ENCODE measurements at regions not wholly inside any gene's neighbourhood (a gene's known extent, or its start where the extent isn't known, plus 50 kb on each side); places are given as distances from the start of the nearest gene placed in this dataset.
A peak's percentile ranks its signal among the peaks of the same experiment; 100 is the strongest.

DNA sequence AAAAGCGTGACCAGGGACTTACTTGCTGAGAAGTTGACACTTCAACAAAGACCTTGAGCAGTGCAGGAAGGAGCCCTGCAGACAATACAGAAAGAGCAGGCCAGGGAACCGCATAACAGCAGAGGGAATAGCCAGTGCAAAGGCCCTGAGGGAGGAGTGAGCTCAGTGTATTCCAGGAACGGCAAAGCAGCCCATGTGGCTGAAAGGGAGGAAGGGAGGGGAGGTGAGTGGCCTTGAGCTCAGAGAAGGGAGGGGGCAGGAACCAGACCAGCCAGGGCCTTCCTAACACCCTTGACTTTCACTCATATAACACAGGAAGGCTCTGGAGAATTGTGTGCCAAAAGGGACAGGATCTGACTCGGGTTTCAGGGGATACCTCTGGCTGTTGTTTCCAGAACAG lies 112.2 kb downstream of the BCOR start:
- Histone ChIP-seq H2AFZ (ENCODE audit: low read depth, low read length) (peak overlapping the region; percentile 51; the same call in 1 of the 2 replicates), H3K27ac (ENCODE audit: extremely low read depth, low read depth, low read length) (no peak overlapping the region), H3K9ac (ENCODE audit: insufficient read depth in 1 of 2, low read depth in 2 of 2, low read length in 2 of 2) (no peak overlapping the region), H3K4me2 (ENCODE audit: insufficient read depth, low read length) (no peak overlapping the region), H3K9me3 (replicated peaks; ENCODE audit: control insufficient read depth, insufficient read depth, low read depth, low read length) (no peaks in the 10 kb centered on the region), H3K4me1 (replicated peaks in 1 of 2; ENCODE audit: control insufficient read depth in 2 of 2, insufficient read depth in 2 of 2, low read length in 2 of 2) (peaks cover 3 to 5% of the 10 kb centered on the region in 2 experiments; a peak in 2 of 5 replicates), H3K27me3 (ENCODE audit: control insufficient read depth in 2 of 2, insufficient read depth in 2 of 2, low read length in 2 of 2) (no peaks in the 10 kb centered on the region; a peak in 1 of 5 replicates), H3K79me2 (ENCODE audit: control insufficient read depth, insufficient read depth, low read length) (no peaks in the 10 kb centered on the region), H4K20me1 (replicated peaks; ENCODE audit: control insufficient read depth, insufficient read depth, low read length) (no peaks in the 10 kb centered on the region), H3K36me3 (ENCODE audit: control insufficient read depth, insufficient read depth, low read length) (no peaks in the 10 kb centered on the region), H3K4me3 (no peak overlapping the region), H3K9me1 (ENCODE audit: control insufficient read depth, insufficient read depth, low read length) (no peaks in the 10 kb centered on the region)
- ChIA-PET CTCF (ENCODE audit: low intra/inter-chr PET ratio) (no interaction called here), POLR2A (no interaction called here)
- DNase-seq (ENCODE audit: extremely low read depth in 1 of 4, low spot score in 3 of 4) (no peak), FAIRE-seq (no peak), ATAC-seq (peak; percentile 56)
- 38% methylated on average over 3 of the region's 4 CpGs for WGBS (ENCODE audit: insufficient coverage, low coverage, missing lambda C conversion rate)
- intact Hi-C loops (cut with micrococcal nuclease), result no loop called here
- no TSS peak for BruUV-seq (replicated peaks)
- in situ Hi-C loops (cut with MboI), result no loop called here
- TF ChIP-seq CBX2 (IDR thresholded peaks at IDR 0.05; ENCODE audit: insufficient read depth, low read length, poor library complexity, severe bottlenecking) (no peak), KAT7 (CRISPR knock-in tag; IDR thresholded peaks at IDR 0.05; ENCODE audit: borderline replicate concordance) (no peak), KLF10 (CRISPR knock-in tag; IDR thresholded peaks at IDR 0.05) (no peak), POLR2AphosphoS2 (IDR thresholded peaks at IDR 0.05; ENCODE audit: low read length) (no peak)
- TF ChIP-seq, protein P1, sequence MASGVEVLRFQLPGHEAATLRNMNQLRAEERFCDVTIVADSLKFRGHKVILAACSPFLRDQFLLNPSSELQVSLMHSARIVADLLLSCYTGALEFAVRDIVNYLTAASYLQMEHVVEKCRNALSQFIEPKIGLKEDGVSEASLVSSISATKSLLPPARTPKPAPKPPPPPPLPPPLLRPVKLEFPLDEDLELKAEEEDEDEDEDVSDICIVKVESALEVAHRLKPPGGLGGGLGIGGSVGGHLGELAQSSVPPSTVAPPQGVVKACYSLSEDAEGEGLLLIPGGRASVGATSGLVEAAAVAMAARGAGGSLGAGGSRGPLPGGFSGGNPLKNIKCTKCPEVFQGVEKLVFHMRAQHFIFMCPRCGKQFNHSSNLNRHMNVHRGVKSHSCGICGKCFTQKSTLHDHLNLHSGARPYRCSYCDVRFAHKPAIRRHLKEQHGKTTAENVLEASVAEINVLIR (CRISPR knock-in tag; IDR thresholded peaks at IDR 0.05), result no peak

- Histone ChIP-seq H3K4me2 (ENCODE audit: insufficient read depth, low read length) (no peak overlapping the region), H3K4me3 (no peak overlapping the region), H3K9ac (ENCODE audit: insufficient read depth in 1 of 2, low read depth in 2 of 2, low read length in 2 of 2) (no peak overlapping the region), H3K27ac (ENCODE audit: extremely low read depth, low read depth, low read length) (no peak overlapping the region), H3K27me3 (ENCODE audit: control insufficient read depth in 2 of 2, insufficient read depth in 2 of 2, low read length in 2 of 2) (no peaks in the 10 kb centered on the region; a peak in 1 of 5 replicates), H3K36me3 (ENCODE audit: control insufficient read depth, insufficient read depth, low read length) (no peaks in the 10 kb centered on the region), H3K4me1 (replicated peaks in 1 of 2; ENCODE audit: control insufficient read depth in 2 of 2, insufficient read depth in 2 of 2, low read length in 2 of 2) (peaks cover 3 to 5% of the 10 kb centered on the region in 2 experiments; a peak in 2 of 5 replicates), H3K9me3 (replicated peaks; ENCODE audit: control insufficient read depth, insufficient read depth, low read depth, low read length) (no peaks in the 10 kb centered on the region), H2AFZ (ENCODE audit: low read depth, low read length) (no peak overlapping the region), H3K79me2 (ENCODE audit: control insufficient read depth, insufficient read depth, low read length) (no peaks in the 10 kb centered on the region), H3K9me1 (ENCODE audit: control insufficient read depth, insufficient read depth, low read length) (no peaks in the 10 kb centered on the region), H4K20me1 (replicated peaks; ENCODE audit: control insufficient read depth, insufficient read depth, low read length) (no peaks in the 10 kb centered on the region)
- DNase-seq (ENCODE audit: extremely low read depth in 1 of 4, low spot score in 3 of 4), result no peak
- intact Hi-C loops (cut with micrococcal nuclease), result no loop called here
- TF ChIP-seq MXI1 (IDR thresholded peaks at IDR 0.05; ENCODE audit: low read depth, low read length) (no peak), PPARD (CRISPR knock-in tag; IDR thresholded peaks at IDR 0.05) (no peak), PTBP1 (IDR thresholded peaks at IDR 0.05; ENCODE audit: low read depth, low read length) (no peak), SRSF7 (optimal IDR thresholded peaks at IDR 0.05; ENCODE audit: low read depth, low read length) (no peak), ZBTB17 (CRISPR knock-in tag; IDR thresholded peaks at IDR 0.05) (no peak), HDAC6 (IDR thresholded peaks at IDR 0.05; ENCODE audit: low read depth, low read length) (no peak), HIVEP1 (CRISPR knock-in tag; IDR thresholded peaks at IDR 0.05) (no peak), RCOR1 (IDR thresholded peaks at IDR 0.05; ENCODE audit: borderline replicate concordance in 1 of 2, low read depth in 2 of 2, low read length in 2 of 2) (no peak), RBM17 (IDR thresholded peaks at IDR 0.05; ENCODE audit: borderline replicate concordance, low read depth, low read length) (no peak)
- TF ChIP-seq, protein P2, sequence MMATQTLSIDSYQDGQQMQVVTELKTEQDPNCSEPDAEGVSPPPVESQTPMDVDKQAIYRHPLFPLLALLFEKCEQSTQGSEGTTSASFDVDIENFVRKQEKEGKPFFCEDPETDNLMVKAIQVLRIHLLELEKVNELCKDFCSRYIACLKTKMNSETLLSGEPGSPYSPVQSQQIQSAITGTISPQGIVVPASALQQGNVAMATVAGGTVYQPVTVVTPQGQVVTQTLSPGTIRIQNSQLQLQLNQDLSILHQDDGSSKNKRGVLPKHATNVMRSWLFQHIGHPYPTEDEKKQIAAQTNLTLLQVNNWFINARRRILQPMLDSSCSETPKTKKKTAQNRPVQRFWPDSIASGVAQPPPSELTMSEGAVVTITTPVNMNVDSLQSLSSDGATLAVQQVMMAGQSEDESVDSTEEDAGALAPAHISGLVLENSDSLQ (IDR thresholded peaks at IDR 0.05), result no peak
- FAIRE-seq, result no peak
- BruUV-seq (replicated peaks), result no TSS peak
- in situ Hi-C loops (cut with MboI), result no loop called here
- ChIA-PET POLR2A (interaction anchor here (0.6 kb wide), 1 partner anchor 238 kb away, joined by 3 read pairs; no protein-coding TSS in a partner anchor), CTCF (ENCODE audit: low intra/inter-chr PET ratio) (no interaction called here)
- ATAC-seq, result no peak
Measured at GRCh38 chrX:39988496-39988895, 109.3 kb downstream of the BCOR start.
